ENCODE measurements at regions not wholly inside any gene's neighbourhood (a gene's known extent, or its start where the extent isn't known, plus 50 kb on each side); places are given as distances from the start of the nearest gene placed in this dataset.

DNA sequence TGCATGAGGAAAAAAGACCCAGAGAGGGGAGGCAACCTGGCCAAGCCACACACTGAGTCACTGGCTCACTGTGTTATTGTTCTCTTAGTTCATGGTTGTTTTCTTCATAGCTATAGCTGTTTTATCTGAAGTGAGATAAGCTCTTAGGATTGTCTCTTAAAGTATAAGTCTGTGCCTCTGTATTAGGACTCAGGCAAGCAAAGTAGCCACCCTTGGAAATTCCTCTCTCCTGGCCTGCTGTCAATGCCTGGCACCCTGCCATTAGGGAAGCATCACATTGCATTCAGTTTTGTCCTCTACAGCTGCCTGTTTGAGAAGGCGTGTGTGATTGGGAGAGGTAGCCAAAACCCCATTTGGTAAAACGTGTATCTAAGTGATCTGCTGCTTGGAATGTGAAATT, 147.4 kb upstream of the GLRA1 start:
- in situ Hi-C loops (cut with MboI), result no loop called here
- Histone ChIP-seq H2AFZ (ENCODE audit: control insufficient read depth, low read depth, low read length) (no peak overlapping the region), H4K20me1 (ENCODE audit: control insufficient read depth, insufficient read depth) (no peaks in the 10 kb centered on the region), H3K9me3 (replicated peaks; ENCODE audit: control insufficient read depth, insufficient read depth, low read length) (no peaks in the 10 kb centered on the region), H3K27me3 (replicated peaks in 1 of 2; ENCODE audit: control insufficient read depth in 2 of 2, insufficient read depth in 2 of 2, low read length in 1 of 2) (no peaks in the 10 kb centered on the region), H3K4me1 (ENCODE audit: control insufficient read depth, insufficient read depth, low read length) (no peaks in the 10 kb centered on the region), H3K79me2 (ENCODE audit: control insufficient read depth, insufficient read depth, low read length) (no peaks in the 10 kb centered on the region), H3K4me2 (ENCODE audit: control insufficient read depth, insufficient read depth) (no peak overlapping the region), H3K9ac (ENCODE audit: control insufficient read depth, insufficient read depth, low read length) (no peak overlapping the region), H3K36me3 (ENCODE audit: control insufficient read depth in 2 of 2, insufficient read depth in 2 of 2, low read length in 1 of 2) (no peaks in the 10 kb centered on the region), H3K27ac (ENCODE audit: control insufficient read depth, insufficient read depth) (no peak overlapping the region), H3K4me3 (no peak overlapping the region)
- CTCF ChIA-PET, result no interaction called here
- intact Hi-C loops (cut with micrococcal nuclease; ENCODE audit: unreplicated experiment), result no loop called here
- BruUV-seq (replicated peaks), result no TSS peak
- RAD21 ChIA-PET (ENCODE audit: unreplicated experiment), result no interaction called here
- SMC1A ChIA-PET (ENCODE audit: uncharacterized antibody, unreplicated experiment), result interaction anchor here (1.2 kb wide), 1 partner anchor 247 kb away, joined by 4 read pairs; no protein-coding TSS in a partner anchor
- POLR2A ChIA-PET, result no interaction called here
- no peak for TF ChIP-seq ZNF622 (IDR thresholded peaks at IDR 0.05)
- no peak for DNase-seq (ENCODE audit: low read depth, low spot score)
- no peak for FAIRE-seq
- WGBS (ENCODE audit: insufficient coverage, insufficient replicate concordance, low lambda C conversion rate, missing lambda C conversion rate), result 5% methylated on average over 2 of the region's 2 CpGs
- no peak for ATAC-seq

DNA sequence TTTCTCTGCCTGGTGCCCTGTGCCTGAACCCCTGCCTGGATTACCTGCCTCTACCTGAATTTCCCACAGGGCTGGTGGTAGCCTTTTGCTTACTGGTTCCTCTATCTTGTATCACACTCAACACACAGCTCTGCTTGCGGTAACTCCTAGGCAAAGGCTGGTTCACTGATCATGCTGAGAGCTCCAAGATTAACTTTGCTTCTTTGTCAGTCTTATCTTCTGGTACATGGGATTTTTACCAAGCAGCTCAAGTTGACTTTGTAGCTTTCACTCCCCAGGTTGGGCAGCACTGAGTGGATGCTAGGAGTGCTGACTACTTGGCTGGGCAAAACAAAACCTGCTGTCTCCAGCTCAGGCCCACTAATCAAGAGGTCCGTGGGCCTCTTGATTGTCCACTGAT, 145.9 kb upstream of the GLRA1 start:
- FAIRE-seq, result no peak
- RAD21 ChIA-PET (ENCODE audit: unreplicated experiment), result no interaction called here
- no peak for TF ChIP-seq CHD4 (IDR thresholded peaks at IDR 0.05)
- no peak for TF ChIP-seq ZZZ3 (IDR thresholded peaks at IDR 0.05; ENCODE audit: control insufficient read depth, insufficient read length, low read depth)
- TF ChIP-seq ZNF217 (IDR thresholded peaks at IDR 0.05), result no peak
- no peak for TF ChIP-seq JUND (IDR thresholded peaks at IDR 0.05; ENCODE audit: low read depth, low read length)
- TF ChIP-seq NFXL1 (IDR thresholded peaks at IDR 0.05; ENCODE audit: borderline replicate concordance), result no peak
- TF ChIP-seq CREM (IDR thresholded peaks at IDR 0.05; ENCODE audit: low read depth), result no peak
- Histone ChIP-seq H3K27me3 (replicated peaks in 1 of 2; ENCODE audit: control insufficient read depth in 2 of 2, insufficient read depth in 2 of 2, low read length in 1 of 2) (no peaks in the 10 kb centered on the region), H3K9me3 (replicated peaks; ENCODE audit: control insufficient read depth, insufficient read depth, low read length) (no peaks in the 10 kb centered on the region), H3K27ac (ENCODE audit: control insufficient read depth, insufficient read depth) (no peak overlapping the region), H2AFZ (ENCODE audit: control insufficient read depth, low read depth, low read length) (no peak overlapping the region), H3K4me3 (no peak overlapping the region), H3K36me3 (ENCODE audit: control insufficient read depth in 2 of 2, insufficient read depth in 2 of 2, low read length in 1 of 2) (no peaks in the 10 kb centered on the region), H3K4me1 (ENCODE audit: control insufficient read depth, insufficient read depth, low read length) (no peaks in the 10 kb centered on the region), H3K79me2 (ENCODE audit: control insufficient read depth, insufficient read depth, low read length) (no peaks in the 10 kb centered on the region), H4K20me1 (ENCODE audit: control insufficient read depth, insufficient read depth) (no peaks in the 10 kb centered on the region), H3K9ac (ENCODE audit: control insufficient read depth, insufficient read depth, low read length) (no peak overlapping the region), H3K4me2 (ENCODE audit: control insufficient read depth, insufficient read depth) (no peak overlapping the region)
- ATAC-seq, result no peak
- DNase-seq (ENCODE audit: low read depth, low spot score), result no peak
- SMC1A ChIA-PET (ENCODE audit: uncharacterized antibody, unreplicated experiment), result no interaction called here
- CTCF ChIA-PET, result interaction anchor here (1.2 kb wide), 1 partner anchor 240 kb away, joined by 3 read pairs; no protein-coding TSS in a partner anchor
- POLR2A ChIA-PET, result no interaction called here
- WGBS (ENCODE audit: insufficient coverage, insufficient replicate concordance, low lambda C conversion rate, missing lambda C conversion rate), result 27% methylated on average over 2 of the region's 2 CpGs
- no TSS peak for BruUV-seq (replicated peaks)
- intact Hi-C loops (cut with micrococcal nuclease; ENCODE audit: unreplicated experiment), result no loop called here
- in situ Hi-C loops (cut with MboI), result no loop called here
